ENCODE measurements at regions not wholly inside any gene's neighbourhood (a gene's known extent, or its start where the extent isn't known, plus 50 kb on each side); places are given as distances from the start of the nearest gene placed in this dataset.

- Histone ChIP-seq H3K27ac (ENCODE audit: low read depth, low read length, poor library complexity, severe bottlenecking) (no peak overlapping the region), H3K27me3 (replicated peaks; ENCODE audit: insufficient read depth, low read depth, low read length, poor library complexity) (no peaks in the 10 kb centered on the region), H3K4me1 (ENCODE audit: insufficient read depth, low read length, poor library complexity, severe bottlenecking) (no peaks in the 10 kb centered on the region), H3K4me3 (ENCODE audit: low read depth, low read length, poor library complexity, severe bottlenecking) (no peak overlapping the region), H3K36me3 (ENCODE audit: insufficient read depth, low read length, poor library complexity, severe bottlenecking) (no peaks in the 10 kb centered on the region), H3K9me3 (ENCODE audit: low read depth, low read length, poor library complexity, severe bottlenecking) (no peaks in the 10 kb centered on the region)
- DNase-seq (ENCODE audit: low spot score), result no peak
- BruUV-seq (replicated peaks), result no TSS peak
- ChIA-PET POLR2A (ENCODE audit: low non-redundant PET) (no interaction called here), CTCF (no interaction called here)
- intact Hi-C loops (cut with micrococcal nuclease; ENCODE audit: unreplicated experiment), result no loop called here
- no peak for TF ChIP-seq CTCF (conservative IDR thresholded peaks at IDR 0.05; ENCODE audit: low read depth, low read length)
- TF ChIP-seq EZH2 (IDR thresholded peaks at IDR 0.05; ENCODE audit: borderline replicate concordance, low read depth, low read length, poor library complexity, severe bottlenecking), result no peak
Observed at GRCh38 chr18:45249246-45249661, 366.0 kb upstream of the SLC14A2 start.

GRCh38 chr18:45250479-45250878, 364.8 kb upstream of the SLC14A2 start:
- no TSS peak for BruUV-seq (replicated peaks)
- DNase-seq (ENCODE audit: low spot score), result no peak
- Histone ChIP-seq H3K4me3 (ENCODE audit: low read depth, low read length, poor library complexity, severe bottlenecking) (no peak overlapping the region), H3K27ac (ENCODE audit: low read depth, low read length, poor library complexity, severe bottlenecking) (no peak overlapping the region), H3K9me3 (ENCODE audit: low read depth, low read length, poor library complexity, severe bottlenecking) (no peaks in the 10 kb centered on the region), H3K27me3 (replicated peaks; ENCODE audit: insufficient read depth, low read depth, low read length, poor library complexity) (no peaks in the 10 kb centered on the region), H3K36me3 (ENCODE audit: insufficient read depth, low read length, poor library complexity, severe bottlenecking) (no peaks in the 10 kb centered on the region), H3K4me1 (ENCODE audit: insufficient read depth, low read length, poor library complexity, severe bottlenecking) (no peaks in the 10 kb centered on the region)
- CTCF ChIA-PET, result no interaction called here
- intact Hi-C loops (cut with micrococcal nuclease; ENCODE audit: unreplicated experiment), result no loop called here
- TF ChIP-seq EZH2 (IDR thresholded peaks at IDR 0.05; ENCODE audit: borderline replicate concordance, low read depth, low read length, poor library complexity, severe bottlenecking), result no peak
- no peak for TF ChIP-seq CTCF (conservative IDR thresholded peaks at IDR 0.05; ENCODE audit: low read depth, low read length)
- POLR2A ChIA-PET (ENCODE audit: low non-redundant PET), result no interaction called here

GRCh38 chr18:45251236-45251635, 364.0 kb upstream of the SLC14A2 start:
- ChIA-PET POLR2A (ENCODE audit: low non-redundant PET) (no interaction called here), CTCF (no interaction called here)
- H3K4me1 ChIP-seq (ENCODE audit: insufficient read depth, low read length, poor library complexity, severe bottlenecking), result no peaks in the 10 kb centered on the region
- no peak for TF ChIP-seq EZH2 (IDR thresholded peaks at IDR 0.05; ENCODE audit: borderline replicate concordance, low read depth, low read length, poor library complexity, severe bottlenecking)
- TF ChIP-seq CTCF (conservative IDR thresholded peaks at IDR 0.05; ENCODE audit: low read depth, low read length), result no peak
- H3K36me3 ChIP-seq (ENCODE audit: insufficient read depth, low read length, poor library complexity, severe bottlenecking), result no peaks in the 10 kb centered on the region
- no peak overlapping the region for H3K4me3 ChIP-seq (ENCODE audit: low read depth, low read length, poor library complexity, severe bottlenecking)
- intact Hi-C loops (cut with micrococcal nuclease; ENCODE audit: unreplicated experiment), result no loop called here
- no peaks in the 10 kb centered on the region for H3K9me3 ChIP-seq (ENCODE audit: low read depth, low read length, poor library complexity, severe bottlenecking)
- DNase-seq (ENCODE audit: low spot score), result no peak
- BruUV-seq (replicated peaks), result no TSS peak
- no peaks in the 10 kb centered on the region for H3K27me3 ChIP-seq (replicated peaks; ENCODE audit: insufficient read depth, low read depth, low read length, poor library complexity)
- H3K27ac ChIP-seq (ENCODE audit: low read depth, low read length, poor library complexity, severe bottlenecking), result no peak overlapping the region

All from A673 (cell line).